IPS-NIHi7 (cell line): ENCODE measurements at regions not wholly inside any gene's neighbourhood (a gene's known extent, or its start where the extent isn't known, plus 50 kb on each side); places are given as distances from the start of the nearest gene placed in this dataset.
"Not testable (repeated sequence)": the region's sequence is repeated elsewhere in the genome, so short reads cannot be mapped to it uniquely, and the experiment has no call there.

Source experiments
- DNase-seq: peaks from one replicate; pipeline ENCODE4 v3.0.0; 2012; ENCODE audit warnings: mixed read lengths; ENCODE audit errors: extremely low spot score

DNA sequence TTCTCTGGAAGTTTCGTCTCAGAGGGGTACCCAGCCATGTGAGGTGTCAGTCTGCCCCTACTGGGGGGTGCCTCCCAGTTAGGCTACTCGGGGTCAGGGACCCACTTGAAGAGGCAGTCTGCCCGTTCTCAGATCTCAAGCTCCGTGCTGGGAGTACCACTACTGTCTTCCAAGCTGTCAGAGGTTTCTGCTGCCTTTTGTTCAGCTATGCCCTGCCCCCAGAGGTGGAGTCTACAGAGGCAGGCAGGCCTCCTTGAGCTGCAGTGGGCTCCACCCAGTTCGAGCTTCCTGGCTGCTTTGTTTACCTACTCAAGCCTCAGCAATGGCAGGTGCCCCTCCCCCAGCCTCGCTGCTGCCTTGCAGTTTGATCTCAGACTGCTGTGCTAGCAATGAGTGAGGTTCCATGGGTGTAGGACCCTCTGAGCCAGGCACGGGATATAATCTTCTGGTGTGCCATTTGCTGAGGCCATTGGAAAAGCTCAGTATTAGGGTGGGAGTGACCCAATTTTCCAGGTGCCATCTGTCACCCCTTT lies 71.0 kb upstream of the SH3GLB1 start:
- not testable (repeated sequence) for DNase-seq

DNA sequence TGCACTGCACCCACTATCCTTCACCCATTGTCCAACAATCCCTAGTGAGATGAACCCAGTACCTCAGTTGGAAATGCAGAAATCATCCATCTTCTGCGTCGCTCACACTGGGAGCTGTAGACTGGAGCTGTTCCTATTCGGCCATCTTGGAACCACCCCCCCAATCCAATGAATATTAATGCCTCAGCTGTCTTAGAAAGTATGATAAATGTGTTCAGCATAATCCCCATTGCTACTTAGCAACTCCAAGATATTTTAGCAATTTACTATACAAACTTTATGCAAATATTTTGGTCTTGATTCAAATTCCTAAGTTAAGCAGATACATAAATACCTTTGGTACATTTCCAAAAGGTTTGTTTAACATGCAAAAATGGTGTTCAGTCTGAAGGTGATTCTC lies 70.5 kb upstream of the SH3GLB1 start:
- DNase-seq, result no peak

DNA sequence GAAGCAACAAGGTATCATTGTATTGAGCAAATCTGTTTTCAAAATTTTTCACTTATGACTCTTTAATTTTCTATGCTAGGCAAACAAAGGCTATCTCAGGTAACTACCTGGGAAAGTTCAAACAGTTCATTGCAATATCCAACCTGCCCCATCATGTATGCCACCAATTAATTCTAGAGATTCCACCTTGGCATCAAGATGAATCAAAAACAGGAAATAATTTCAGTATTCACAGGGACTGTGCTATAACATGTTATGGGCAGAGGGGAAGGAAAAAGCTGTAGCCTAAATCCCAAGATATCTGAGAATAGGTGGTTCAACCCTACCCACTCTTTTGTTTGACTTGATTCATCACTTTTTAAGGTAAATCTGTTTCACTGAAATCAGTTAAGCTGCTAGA lies 67.5 kb upstream of the SH3GLB1 start:
- no peak for DNase-seq

DNA sequence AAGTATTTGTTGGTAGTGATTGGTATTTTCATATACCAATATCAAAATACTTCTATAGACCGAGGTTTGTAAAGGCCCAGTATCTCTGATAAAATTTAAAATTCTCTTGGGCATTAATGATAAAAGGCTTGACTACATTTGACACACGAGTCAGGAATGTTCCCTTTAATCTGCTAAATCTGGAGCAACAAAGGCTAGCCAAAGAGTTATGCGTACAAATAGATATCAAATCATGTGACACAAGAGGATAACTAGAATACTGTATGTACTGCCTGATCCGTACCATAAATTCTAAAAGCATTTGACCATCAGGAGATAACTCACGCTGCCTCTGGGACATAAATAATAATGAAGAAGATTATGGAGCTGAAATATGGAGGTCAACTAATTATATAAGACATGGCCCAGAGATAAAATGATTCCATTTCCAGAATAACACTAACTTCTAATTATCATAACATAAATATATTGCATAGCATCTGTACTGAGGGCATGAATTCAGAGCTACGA lies 64.2 kb upstream of the SH3GLB1 start:
- no peak for DNase-seq

DNA sequence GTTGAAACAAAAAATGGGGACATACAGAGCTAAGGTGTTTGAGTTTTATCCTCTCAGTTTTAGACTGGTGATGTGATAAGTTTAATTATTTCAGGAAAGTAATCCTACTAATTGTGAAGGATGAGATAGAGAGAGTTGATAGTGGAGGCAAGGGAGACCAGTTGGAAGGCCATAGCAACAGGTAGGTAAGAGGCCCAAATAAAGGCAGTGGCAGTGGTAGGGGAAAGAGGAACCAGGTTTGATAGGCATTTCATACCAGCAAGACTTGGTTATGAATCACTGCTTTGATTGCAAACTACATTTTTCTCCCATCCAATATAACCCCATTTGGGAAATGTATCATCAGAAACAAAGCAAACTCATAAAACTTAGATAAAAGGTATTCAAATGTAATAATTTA lies 63.1 kb upstream of the SH3GLB1 start:
- DNase-seq, result no peak

DNA sequence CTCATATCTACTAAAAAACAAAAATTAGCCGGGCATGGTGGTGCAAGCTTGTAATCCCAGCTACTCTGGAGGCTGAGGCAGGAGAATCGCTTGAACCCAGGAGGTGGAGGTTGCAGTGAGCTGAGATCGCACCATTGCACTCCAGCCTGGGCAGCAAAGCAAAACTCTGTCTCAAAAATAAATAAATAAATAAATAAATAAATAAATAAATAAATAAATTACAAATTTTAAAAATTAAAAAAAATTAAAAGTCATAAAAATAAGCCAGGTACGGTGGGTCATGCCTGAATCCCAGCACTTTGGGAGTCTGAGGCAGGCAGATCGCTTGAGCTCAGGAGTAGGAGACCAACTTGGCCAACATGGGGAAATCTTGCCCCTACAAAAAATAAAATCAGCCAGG lies 59.7 kb upstream of the SH3GLB1 start:
- DNase-seq, result not testable (repeated sequence)

DNA sequence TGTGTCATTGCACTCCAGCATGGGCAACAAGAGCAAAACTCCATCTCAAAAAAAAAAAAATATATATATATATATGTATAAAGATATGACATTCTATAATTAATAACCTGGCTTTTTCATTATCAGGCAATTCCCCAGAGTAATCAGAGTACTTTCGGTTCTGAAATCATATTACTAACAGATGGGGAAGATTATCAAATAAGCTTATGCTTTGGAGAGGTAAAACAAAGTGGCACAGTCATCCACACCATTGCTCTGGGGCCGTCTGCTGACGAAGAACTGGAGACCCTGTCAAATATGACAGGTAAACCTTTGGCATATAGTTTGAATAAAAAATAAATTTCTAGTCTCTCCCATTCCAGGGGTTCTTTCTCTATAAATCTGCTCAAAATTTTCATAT lies 58.5 kb upstream of the SH3GLB1 start:
- no peak for DNase-seq

DNA sequence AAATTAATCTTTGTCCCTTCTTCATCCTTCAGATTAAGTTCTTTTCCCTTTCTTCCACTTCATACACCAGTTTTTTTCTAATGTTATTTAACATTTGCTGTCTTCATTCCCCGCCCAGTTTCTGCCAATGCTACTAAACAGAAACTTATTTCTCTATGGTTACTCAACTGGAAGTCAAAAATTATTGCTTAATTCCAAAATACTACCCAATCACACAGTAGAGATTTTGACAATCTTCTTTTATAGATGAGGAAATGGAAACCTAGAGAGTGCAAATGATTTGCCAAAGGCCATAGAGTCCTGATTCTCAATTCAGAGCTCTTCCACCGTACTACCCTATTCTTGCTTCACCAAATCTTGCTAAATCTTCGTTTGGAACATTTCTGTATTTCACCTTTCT lies 58.1 kb upstream of the SH3GLB1 start:
- no peak for DNase-seq

DNA sequence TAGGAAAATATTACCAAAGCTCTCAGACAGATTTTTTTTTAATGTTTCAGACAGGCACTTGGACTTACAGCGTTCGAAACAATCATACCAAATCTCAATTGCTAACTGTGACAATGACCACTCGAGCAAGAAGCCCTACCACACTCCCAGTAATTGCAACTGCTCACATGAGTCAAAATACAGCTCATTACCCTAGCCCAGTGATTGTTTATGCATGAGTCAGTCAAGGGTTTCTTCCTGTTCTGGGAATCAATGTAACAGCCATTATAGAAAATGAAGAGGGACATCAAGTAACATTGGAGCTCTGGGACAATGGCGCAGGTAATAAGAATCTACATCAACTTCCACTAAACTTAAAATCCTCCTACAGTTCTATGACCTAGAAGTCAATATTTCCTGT lies 56.1 kb upstream of the SH3GLB1 start:
- DNase-seq, result no peak

DNA sequence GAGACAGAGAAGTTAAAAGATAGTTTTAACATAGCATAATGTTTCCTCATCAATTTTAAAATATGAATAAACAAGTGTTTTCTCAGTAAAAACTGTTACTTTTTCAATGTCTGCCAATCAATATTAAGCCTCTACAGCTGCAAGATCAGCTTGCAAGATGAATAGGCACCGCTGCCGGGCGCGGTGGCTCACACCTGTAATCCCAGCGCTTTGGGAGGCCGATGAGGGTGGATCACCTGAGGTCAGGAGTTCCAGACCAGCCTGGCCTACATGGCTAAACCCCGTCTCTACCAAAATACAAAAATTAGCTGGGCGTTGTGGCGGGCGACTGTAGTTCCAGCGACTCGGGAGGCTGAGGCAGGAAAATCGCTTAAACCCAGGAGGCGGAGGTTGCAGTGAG lies 54.8 kb upstream of the SH3GLB1 start:
- DNase-seq, result no peak

DNA sequence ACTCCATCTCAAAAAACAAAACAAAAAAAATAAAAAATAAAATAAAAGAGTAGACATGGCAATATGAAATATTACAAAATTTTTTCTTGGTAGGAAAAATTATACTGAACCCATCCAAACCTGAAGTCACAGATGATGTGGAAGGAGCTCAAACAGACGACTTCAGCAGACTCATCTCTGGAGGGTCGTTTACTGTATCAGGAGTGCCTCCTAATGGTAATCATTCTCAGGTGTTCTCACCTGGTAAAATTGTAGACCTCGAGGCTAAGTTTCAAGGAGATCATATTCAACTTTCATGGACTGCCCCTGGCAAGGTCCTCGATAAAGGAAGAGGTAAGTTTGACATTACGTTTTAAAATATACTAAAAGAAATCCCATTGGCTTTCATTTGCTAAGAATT lies 54.3 kb upstream of the SH3GLB1 start:
- peak; percentile 37 for DNase-seq
